Thoracic aorta (tissue), 2 donors: ENCODE measurements at regions not wholly inside any gene's neighbourhood (a gene's known extent, or its start where the extent isn't known, plus 50 kb on each side); places are given as distances from the start of the nearest gene placed in this dataset.

ENCODE experiments used
- ATAC-seq: fragments of 150-250 bp; one replicate; pipeline ENCODE4 v1.8.0; 2017; ENCODE audit warnings: low read depth; ENCODE audit not compliant: insufficient number of reproducible peaks, low FRiP score
- DNase-seq: peaks from one replicate; pipeline ENCODE4 v3.0.0-alpha.2; 2020; ENCODE audit warnings: low spot score
- H3K27ac ChIP-seq, 2 donors: fragments of 200-600 bp; sonication (generic); 1 replicate in 1 of 2; 2 replicates in 1 of 2; pipeline ENCODE4 v1.5.1; 2016; ENCODE audit warnings: mild to moderate bottlenecking in 2 of 2, moderate library complexity in 2 of 2
- H3K27me3 ChIP-seq: fragments of 200-600 bp; sonication (generic); replicated peaks from 2 replicates; pipeline ENCODE4 v1.6.0; 2016; ENCODE audit warnings: mild to moderate bottlenecking; ENCODE audit not compliant: insufficient read depth
- H3K36me3 ChIP-seq: fragments of 200-600 bp; sonication (generic); one replicate; pipeline ENCODE4 v1.5.1; 2016
- H3K4me1 ChIP-seq, 2 donors: fragments of 200-600 bp; sonication (generic); 1 replicate in 1 of 2; 2 replicates in 1 of 2; pipeline versions ENCODE4 v1.5.1 to v1.6.0; 2016; ENCODE audit warnings: low read depth in 2 of 2, mild to moderate bottlenecking in 1 of 2; ENCODE audit not compliant: control insufficient read depth in 1 of 2
- H3K4me3 ChIP-seq: fragments of 200-600 bp; sonication (generic); 2 replicates; pipeline ENCODE4 v1.5.1; 2016; ENCODE audit warnings: mild to moderate bottlenecking
- H3K9me3 ChIP-seq: fragments of 200-600 bp; sonication (generic); 2 replicates; pipeline ENCODE4 v1.5.1; 2016
- CTCF ChIP-seq: fragments of 200-600 bp; sonication (generic); IDR thresholded peaks from one replicate; pipeline ENCODE4 v1.5.1; 2019; ENCODE audit warnings: antibody characterized with exemption

GRCh38 chr15:94579286-94579685 lies 347.9 kb downstream of the MCTP2 start:
- Histone ChIP-seq H3K4me3 (no peak overlapping the region), H3K4me1 (no peaks in the 10 kb centered on the region), H3K36me3 (no peaks in the 10 kb centered on the region), H3K27ac (no peak overlapping the region), H3K27me3 (no peaks in the 10 kb centered on the region), H3K9me3 (no peaks in the 10 kb centered on the region)
- ATAC-seq, result no peak
- no peak for DNase-seq
- no peak for TF ChIP-seq CTCF

- no peak for ATAC-seq
- no peak overlapping the region for H3K27ac ChIP-seq
- H3K36me3 ChIP-seq, result no peaks in the 10 kb centered on the region
- H3K9me3 ChIP-seq, result no peaks in the 10 kb centered on the region
- H3K4me1 ChIP-seq, result no peaks in the 10 kb centered on the region
- no peak for DNase-seq
- H3K27me3 ChIP-seq, result no peaks in the 10 kb centered on the region
- no peak overlapping the region for H3K4me3 ChIP-seq
- no peak for TF ChIP-seq CTCF
Measured at GRCh38 chr15:94580211-94580885, 349.0 kb downstream of the MCTP2 start.

- no peak for TF ChIP-seq CTCF
- ATAC-seq, result no peak
- Histone ChIP-seq H3K4me3 (no peak overlapping the region), H3K4me1 (no peaks in the 10 kb centered on the region), H3K36me3 (no peaks in the 10 kb centered on the region), H3K27me3 (no peaks in the 10 kb centered on the region), H3K9me3 (no peaks in the 10 kb centered on the region), H3K27ac (no peak overlapping the region)
- DNase-seq, result no peak
Measured at GRCh38 chr15:94582368-94582767, 351.0 kb downstream of the MCTP2 start.

- Histone ChIP-seq H3K27me3 (no peaks in the 10 kb centered on the region), H3K4me3 (no peak overlapping the region), H3K4me1 (no peaks in the 10 kb centered on the region), H3K27ac (no peak overlapping the region), H3K36me3 (no peaks in the 10 kb centered on the region), H3K9me3 (no peaks in the 10 kb centered on the region)
- no peak for TF ChIP-seq CTCF
- DNase-seq (no peak), ATAC-seq (no peak)
Measured at GRCh38 chr15:94584833-94585244, 353.5 kb downstream of the MCTP2 start.

GRCh38 chr15:94586099-94586498 lies 354.7 kb downstream of the MCTP2 start:
- H3K36me3 ChIP-seq, result no peaks in the 10 kb centered on the region
- DNase-seq (no peak), ATAC-seq (no peak)
- no peak for TF ChIP-seq CTCF
- H3K27me3 ChIP-seq, result no peaks in the 10 kb centered on the region
- H3K27ac ChIP-seq, result no peak overlapping the region
- H3K4me1 ChIP-seq, result no peaks in the 10 kb centered on the region
- no peak overlapping the region for H3K4me3 ChIP-seq
- no peaks in the 10 kb centered on the region for H3K9me3 ChIP-seq
